SU-DHL-6 (cell line): ENCODE measurements at regions not wholly inside any gene's neighbourhood (a gene's known extent, or its start where the extent isn't known, plus 50 kb on each side); places are given as distances from the start of the nearest gene placed in this dataset.

Source experiments
- H2AFZ ChIP-seq: fragments of 200-600 bp; sonication (generic); 2 replicates; pipeline ENCODE4 v1.6.1; 2014; ENCODE audit warnings: low read depth, mild to moderate bottlenecking, moderate library complexity, mixed read lengths, antibody characterized with exemption, low read length; ENCODE audit not compliant: severe bottlenecking
- H3F3A ChIP-seq: fragments of 200-600 bp; shearing (Covaris generic); 2 replicates; pipeline ENCODE4 v1.6.0; 2016; ENCODE audit warnings: antibody characterized with exemption, mild to moderate bottlenecking; ENCODE audit not compliant: insufficient read depth
- H3K27ac ChIP-seq: fragments of 200-600 bp; sonication (generic); 2 replicates; pipeline ENCODE4 v1.5.1; 2016; ENCODE audit warnings: low read depth, mild to moderate bottlenecking, low read length, moderate library complexity, mixed read lengths
- H3K27me3 ChIP-seq: fragments of 200-600 bp; sonication (generic), shearing (Covaris generic); 2 replicates; pipeline ENCODE4 v1.6.0; 2014; ENCODE audit warnings: mild to moderate bottlenecking, low read length
- H3K36me3 ChIP-seq: fragments of 200-600 bp; sonication (generic); 2 replicates; pipeline ENCODE4 v1.6.1; 2014; ENCODE audit warnings: mild to moderate bottlenecking, low read length, mixed read lengths
- H3K4me2 ChIP-seq: fragments of 300-600, 200-600 bp; shearing (Covaris generic), sonication (generic); 2 replicates; pipeline ENCODE4 v1.6.0; 2014; ENCODE audit warnings: low read length, low read depth, mild to moderate bottlenecking; ENCODE audit not compliant: poor library complexity, severe bottlenecking
- H3K4me3 ChIP-seq: fragments of 200-600 bp; sonication (generic); 2 replicates; pipeline ENCODE4 v1.5.1; 2014; ENCODE audit warnings: antibody characterized with exemption, low read length, mild to moderate bottlenecking, mixed read lengths; ENCODE audit not compliant: insufficient read depth, poor library complexity, severe bottlenecking
- H3K79me2 ChIP-seq: fragments of 200-600 bp; sonication (generic); 2 replicates; pipeline ENCODE4 v1.6.1; 2014; ENCODE audit warnings: mild to moderate bottlenecking, low read length, moderate library complexity; ENCODE audit not compliant: insufficient read depth
- H3K9ac ChIP-seq: fragments of 200-600 bp; sonication (generic); 2 replicates; pipeline ENCODE4 v1.7.0; 2014; ENCODE audit warnings: mild to moderate bottlenecking, low read length
- H3K9me2 ChIP-seq: fragments of 200-600 bp; sonication (generic); replicated peaks from 2 replicates; pipeline ENCODE4 v1.6.1; 2014; ENCODE audit warnings: low read length; ENCODE audit not compliant: insufficient read depth
- H3K9me3 ChIP-seq: fragments of 200-600 bp; sonication (generic); 2 replicates; pipeline ENCODE4 v1.6.1; 2014; ENCODE audit warnings: low read length, mixed read lengths; ENCODE audit not compliant: insufficient read depth
- H4K20me1 ChIP-seq: fragments of 200-600 bp; sonication (generic); 2 replicates; pipeline ENCODE4 v1.6.1; 2014; ENCODE audit warnings: low read depth, mild to moderate bottlenecking, antibody characterized with exemption, low read length, moderate library complexity, mixed read lengths
- CTCF ChIP-seq: fragments of 200-600 bp; sonication (generic); IDR thresholded peaks from one replicate; pipeline ENCODE4 v1.5.1; 2017; ENCODE audit warnings: antibody characterized with exemption, mild to moderate bottlenecking, low read length, moderate library complexity; ENCODE audit not compliant: insufficient read depth, poor library complexity, severe bottlenecking
- EZH2phosphoT487 ChIP-seq: fragments of 200-600 bp; sonication (generic), shearing (Covaris generic); conservative IDR thresholded peaks from 2 replicates; pipeline ENCODE4 v1.6.1; 2018; ENCODE audit warnings: mild to moderate bottlenecking, antibody characterized with exemption, low read length, moderate library complexity, mixed read lengths

DNA sequence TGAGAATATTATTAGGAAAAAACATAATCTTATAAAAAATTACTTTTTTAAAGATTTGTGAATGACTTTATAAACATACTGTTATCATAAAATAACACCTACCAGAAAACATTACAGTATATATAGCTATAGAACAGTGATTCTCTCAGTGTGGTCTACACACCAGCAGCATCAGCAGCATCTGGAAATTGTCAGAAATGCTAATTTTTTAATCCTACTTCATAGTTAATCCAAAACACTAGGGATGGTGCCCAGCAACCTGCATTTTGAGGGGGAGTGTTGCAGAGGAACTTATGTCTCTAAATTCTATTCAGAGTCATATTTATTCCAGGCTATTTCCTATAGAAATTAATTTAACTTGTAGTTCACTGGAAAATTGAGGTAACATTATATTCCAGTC is 1107.8 kb downstream of the IGSF11 start:
- Histone ChIP-seq H3K27ac (no peak overlapping the region), H3K36me3 (no peaks in the 10 kb centered on the region), H3K9me3 (no peaks in the 10 kb centered on the region), H3K9ac (no peak overlapping the region), H3F3A (no peaks in the 10 kb centered on the region), H3K9me2 (no peaks in the 10 kb centered on the region), H3K4me2 (no peak overlapping the region), H3K27me3 (no peaks in the 10 kb centered on the region), H3K4me3 (no peak overlapping the region), H2AFZ (no peak overlapping the region), H4K20me1 (no peaks in the 10 kb centered on the region), H3K79me2 (no peaks in the 10 kb centered on the region)
- TF ChIP-seq CTCF = no peak
- TF ChIP-seq EZH2phosphoT487 = no peak

- no peak overlapping the region for H3K4me3 ChIP-seq
- TF ChIP-seq EZH2phosphoT487 (no peak), CTCF (no peak)
- no peaks in the 10 kb centered on the region for H3K79me2 ChIP-seq
These were observed 1106.8 kb downstream of the IGSF11 start for GRCh38 chr3:117927825-117928224.

DNA sequence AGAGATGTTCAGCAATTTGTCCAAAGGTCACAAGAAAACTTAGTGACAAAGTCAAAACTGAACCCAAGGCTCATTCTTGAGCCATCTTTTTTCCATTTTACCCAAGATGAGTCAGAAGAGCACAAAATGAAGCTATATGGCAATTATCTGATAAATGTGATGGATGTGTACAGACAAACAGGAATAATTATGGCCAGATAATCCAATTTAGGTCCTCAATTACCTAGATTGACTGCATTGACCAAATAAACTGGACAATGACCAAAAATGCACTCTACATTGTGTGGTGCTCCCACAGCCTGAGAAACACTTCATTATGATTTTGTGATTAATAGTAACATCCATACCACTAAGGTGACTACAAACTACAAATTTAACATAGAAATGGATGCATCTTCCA is 1105.8 kb downstream of the IGSF11 start:
- no peaks in the 10 kb centered on the region for H3F3A ChIP-seq
- TF ChIP-seq CTCF (no peak), EZH2phosphoT487 (no peak)
- no peak overlapping the region for H2AFZ ChIP-seq
- H3K4me3 ChIP-seq = no peak overlapping the region
- H3K79me2 ChIP-seq = no peaks in the 10 kb centered on the region
- no peak overlapping the region for H3K4me2 ChIP-seq
- no peak overlapping the region for H3K9ac ChIP-seq
- no peaks in the 10 kb centered on the region for H3K36me3 ChIP-seq
- no peaks in the 10 kb centered on the region for H4K20me1 ChIP-seq
- no peaks in the 10 kb centered on the region for H3K9me2 ChIP-seq
- H3K27me3 ChIP-seq = no peaks in the 10 kb centered on the region
- no peak overlapping the region for H3K27ac ChIP-seq
- no peaks in the 10 kb centered on the region for H3K9me3 ChIP-seq

More at GRCh38 chr3:117927825-117928224, 1106.8 kb downstream of the IGSF11 start:
- Histone ChIP-seq H4K20me1 (no peaks in the 10 kb centered on the region), H3K4me2 (no peak overlapping the region), H3K27me3 (no peaks in the 10 kb centered on the region), H3K36me3 (no peaks in the 10 kb centered on the region), H3K9me2 (no peaks in the 10 kb centered on the region), H3K27ac (no peak overlapping the region), H3F3A (no peaks in the 10 kb centered on the region), H2AFZ (no peak overlapping the region), H3K9ac (no peak overlapping the region), H3K9me3 (no peaks in the 10 kb centered on the region)
